Lower leg skin (tissue), 4 donors: ENCODE measurements at regions not wholly inside any gene's neighbourhood (a gene's known extent, or its start where the extent isn't known, plus 50 kb on each side); places are given as distances from the start of the nearest gene placed in this dataset.

Experiments used
- DNase-seq, 2 donors: peaks; one replicate each; pipeline ENCODE4 v3.0.0-alpha.2; 2019; ENCODE audit warnings: low spot score in 2 of 2
- H3K4me3 ChIP-seq: fragments of 200-600 bp; sonication (generic); 2 replicates; pipeline ENCODE4 v1.5.1; 2017; ENCODE audit warnings: mild to moderate bottlenecking, low read depth; ENCODE audit not compliant: poor library complexity, severe bottlenecking
- POLR2A ChIP-seq, 2 donors: fragments of 450-650 bp; IDR thresholded peaks; one replicate each; pipeline ENCODE4 v1.6.1; 2016 to 2017; ENCODE audit warnings: antibody characterized with exemption in 2 of 2, mild to moderate bottlenecking in 1 of 2, moderate library complexity in 1 of 2
- WGBS, 2 donors: methylation state at CpG; one replicate each; pipeline ENCODE4 v1.1.5; 2018; 5-methylcytosine and 5-hydroxymethylcytosine counted together
- intact Hi-C: fragments of 100-400 bp; cut with DNase I; formaldehyde crosslinking; loops from one replicate; pipeline ENCODE4 v1.15.0; 2023; ENCODE audit warnings: low total_unique reads
- TF ChIP-seq, protein P1 (sequence below), 3 donors: fragments of 450-650 bp; IDR thresholded peaks; one replicate each; pipeline ENCODE4 v1.5.1; 2016; ENCODE audit warnings: antibody characterized with exemption in 3 of 3, mild to moderate bottlenecking in 3 of 3, moderate library complexity in 2 of 3

GRCh38 chr16:73186752-73187601, 139.0 kb upstream of the ZFHX3 start:
- WGBS, 2 donors: 72 to 73% methylated on average over 4 of the region's 4 CpGs
- no peak for TF ChIP-seq POLR2A (IDR thresholded peaks at IDR 0.05)
- TF ChIP-seq, protein P1, sequence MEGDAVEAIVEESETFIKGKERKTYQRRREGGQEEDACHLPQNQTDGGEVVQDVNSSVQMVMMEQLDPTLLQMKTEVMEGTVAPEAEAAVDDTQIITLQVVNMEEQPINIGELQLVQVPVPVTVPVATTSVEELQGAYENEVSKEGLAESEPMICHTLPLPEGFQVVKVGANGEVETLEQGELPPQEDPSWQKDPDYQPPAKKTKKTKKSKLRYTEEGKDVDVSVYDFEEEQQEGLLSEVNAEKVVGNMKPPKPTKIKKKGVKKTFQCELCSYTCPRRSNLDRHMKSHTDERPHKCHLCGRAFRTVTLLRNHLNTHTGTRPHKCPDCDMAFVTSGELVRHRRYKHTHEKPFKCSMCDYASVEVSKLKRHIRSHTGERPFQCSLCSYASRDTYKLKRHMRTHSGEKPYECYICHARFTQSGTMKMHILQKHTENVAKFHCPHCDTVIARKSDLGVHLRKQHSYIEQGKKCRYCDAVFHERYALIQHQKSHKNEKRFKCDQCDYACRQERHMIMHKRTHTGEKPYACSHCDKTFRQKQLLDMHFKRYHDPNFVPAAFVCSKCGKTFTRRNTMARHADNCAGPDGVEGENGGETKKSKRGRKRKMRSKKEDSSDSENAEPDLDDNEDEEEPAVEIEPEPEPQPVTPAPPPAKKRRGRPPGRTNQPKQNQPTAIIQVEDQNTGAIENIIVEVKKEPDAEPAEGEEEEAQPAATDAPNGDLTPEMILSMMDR (IDR thresholded peaks at IDR 0.05): no peak
- intact Hi-C loops: no loop called here
- no peak overlapping the region for H3K4me3 ChIP-seq
- no peak for DNase-seq

DNA sequence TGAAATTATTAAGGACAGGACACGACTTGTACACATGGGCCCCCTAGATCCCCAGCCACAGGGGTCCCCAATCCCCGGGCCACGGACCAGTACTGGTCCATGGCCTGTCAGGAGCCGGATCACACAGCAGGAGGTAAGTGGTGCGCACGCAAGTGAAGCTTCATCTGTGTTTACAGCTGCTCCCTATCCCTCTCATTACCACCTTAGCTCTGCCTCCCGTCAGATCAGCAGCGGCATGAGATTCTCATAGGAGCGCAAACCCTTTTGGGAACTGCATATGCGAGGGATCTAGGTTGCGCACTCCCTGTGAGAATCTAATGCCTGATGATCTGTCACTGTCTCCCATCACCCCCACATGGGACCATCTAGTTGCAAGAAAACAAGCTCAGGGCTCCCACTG, 137.8 kb upstream of the ZFHX3 start:
- TF ChIP-seq, protein P1 (IDR thresholded peaks at IDR 0.05): no peak
- TF ChIP-seq POLR2A (IDR thresholded peaks at IDR 0.05): no peak

DNA sequence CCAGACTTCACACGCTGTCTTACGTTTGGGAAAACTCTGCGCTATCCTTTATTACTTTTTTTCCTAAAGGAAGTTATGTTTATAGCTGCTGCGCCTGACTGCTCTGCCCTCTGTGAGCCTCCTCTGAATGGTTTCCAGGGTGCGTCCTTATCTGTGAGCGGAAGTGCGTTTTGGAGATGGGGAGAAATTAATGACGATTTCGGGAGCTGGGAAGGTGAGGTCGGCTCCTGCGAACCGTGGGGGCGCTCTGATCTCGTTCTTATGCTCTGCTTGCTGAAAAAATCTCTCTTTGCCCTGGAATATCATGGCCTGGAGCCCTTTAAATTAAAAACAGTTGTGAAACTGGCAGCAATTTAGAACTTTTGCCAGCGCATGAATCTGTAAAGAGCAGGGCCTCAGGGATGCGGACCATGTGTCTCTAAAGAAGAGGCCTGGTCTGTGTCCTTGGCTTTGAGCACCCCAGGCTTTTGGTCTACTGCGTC, 135.7 kb upstream of the ZFHX3 start:
- H3K4me3 ChIP-seq: no peak overlapping the region
- TF ChIP-seq, protein P1 (IDR thresholded peaks at IDR 0.05): no peak
- no peak for TF ChIP-seq POLR2A (IDR thresholded peaks at IDR 0.05)
- intact Hi-C loops: no loop called here
- DNase-seq: no peak
- 47 to 59% methylated on average over 17 of the region's 17 CpGs for WGBS, 2 donors

More for the DNA sequence above, 137.8 kb upstream of the ZFHX3 start:
- 86 to 97% methylated on average over 11 of the region's 11 CpGs for WGBS, 2 donors
- no peak for DNase-seq
- H3K4me3 ChIP-seq: no peak overlapping the region
- intact Hi-C loops: no loop called here

DNA sequence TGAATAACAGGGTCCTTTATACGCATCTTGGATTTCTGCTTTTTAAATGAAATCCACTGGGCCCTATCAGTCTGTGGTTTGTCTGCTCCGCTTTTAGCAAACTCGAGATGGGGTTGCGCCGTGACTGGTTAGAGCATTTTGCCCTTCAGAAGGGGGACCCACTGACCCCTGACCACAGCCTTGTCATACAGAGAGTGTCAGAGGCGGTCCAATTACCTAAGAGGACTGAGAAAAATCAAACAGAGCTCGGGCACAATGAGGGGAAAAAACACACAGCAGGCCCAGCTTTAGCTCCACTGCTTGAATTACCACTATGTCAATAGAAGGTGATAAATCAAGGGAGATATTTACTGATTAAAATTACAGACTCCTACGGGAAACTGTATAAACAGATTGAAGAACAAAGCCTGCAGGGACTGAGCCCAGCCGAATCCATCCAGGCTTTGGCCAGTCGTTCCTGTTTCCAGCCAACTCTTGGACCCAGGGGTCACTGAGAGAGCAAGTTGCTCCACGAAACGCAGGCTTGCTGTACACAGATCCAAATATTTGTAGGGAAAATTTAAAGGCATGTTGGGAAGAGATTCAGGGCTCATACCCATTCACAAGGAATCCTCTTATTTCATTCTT, 131.9 kb upstream of the ZFHX3 start:
- no peak for DNase-seq
- intact Hi-C loops: no loop called here
- 73 to 75% methylated on average over 12 of the region's 12 CpGs for whole genome bisulfite sequencing, 2 donors
- H3K4me3 ChIP-seq: no peak overlapping the region
- no peak for TF ChIP-seq POLR2A (IDR thresholded peaks at IDR 0.05)
- TF ChIP-seq, protein P1 (IDR thresholded peaks at IDR 0.05): no peak

- DNase-seq: no peak
- H3K4me3 ChIP-seq: no peak overlapping the region
- TF ChIP-seq POLR2A (IDR thresholded peaks at IDR 0.05): no peak
- TF ChIP-seq, protein P1 (IDR thresholded peaks at IDR 0.05): no peak
- intact Hi-C loops: no loop called here
- 80 to 88% methylated on average over 8 of the region's 8 CpGs for WGBS, 2 donors
These were observed 129.9 kb upstream of the ZFHX3 start for GRCh38 chr16:73177729-73178295.
